ENCODE measurements at regions not wholly inside any gene's neighbourhood (a gene's known extent, or its start where the extent isn't known, plus 50 kb on each side); places are given as distances from the start of the nearest gene placed in this dataset.

GRCh38 chr1:204782118-204782700, 88.5 kb upstream of the NFASC start:
- TF ChIP-seq POLR2A (IDR thresholded peaks at IDR 0.05), result no peak
- TF ChIP-seq CTCF (IDR thresholded peaks at IDR 0.05), result no peak
- TF ChIP-seq POLR2AphosphoS5 (IDR thresholded peaks at IDR 0.05), result no peak
- no peak for TF ChIP-seq EP300 (IDR thresholded peaks at IDR 0.05; ENCODE audit: low read depth)
